Esophagus squamous epithelium (tissue), 4 donors: ENCODE measurements at regions not wholly inside any gene's neighbourhood (a gene's known extent, or its start where the extent isn't known, plus 50 kb on each side); places are given as distances from the start of the nearest gene placed in this dataset.

ENCODE experiments used
- CTCF ChIP-seq, 6 experiments: fragments of 450-650 bp in 4 of 6; fragments of 200-600 bp in 2 of 6; sonication (generic) in 2 of 6; IDR thresholded peaks; one replicate each; pipeline ENCODE4 v1.5.1; 2016 to 2019; ENCODE audit warnings: antibody characterized with exemption in 6 of 6, mild to moderate bottlenecking in 4 of 6, moderate library complexity in 4 of 6
- POLR2A ChIP-seq, 4 donors: fragments of 450-650 bp; IDR thresholded peaks; one replicate each; pipeline ENCODE4 v1.6.1; 2017; ENCODE audit warnings: antibody characterized with exemption in 4 of 4, mild to moderate bottlenecking in 4 of 4, moderate library complexity in 3 of 4

- TF ChIP-seq POLR2A (IDR thresholded peaks at IDR 0.05): no peak
- TF ChIP-seq CTCF (IDR thresholded peaks at IDR 0.05): no peak
These were observed 427.6 kb downstream of the TBL1XR1 start for GRCh38 chr3:176769547-176770190.
